Spleen (tissue), 7 donors: ENCODE measurements at regions not wholly inside any gene's neighbourhood (a gene's known extent, or its start where the extent isn't known, plus 50 kb on each side); places are given as distances from the start of the nearest gene placed in this dataset.

Source experiments
- CTCF ChIP-seq, 11 experiments: fragments of 200-600 bp in 7 of 11; fragments of 450-650 bp in 4 of 11; sonication (generic) in 4 of 11; IDR thresholded peaks in 8 of 11; conservative IDR thresholded peaks in 3 of 11; 1 replicate in 7 of 11; 2 replicates in 4 of 11; pipeline versions ENCODE4 v1.4.0 to v1.8.0; 2016 to 2021; ENCODE audit warnings: antibody characterized with exemption in 11 of 11, inconsistent platforms in 4 of 11, mild to moderate bottlenecking in 1 of 11
- POLR2AphosphoS5 ChIP-seq, 3 donors: sonication (generic); formaldehyde crosslinking; IDR thresholded peaks; one replicate each; pipeline ENCODE4 v1.5.1; 2017; ENCODE audit warnings: antibody characterized with exemption in 3 of 3
- donor health status: DM: no; HTN: no; CAD: no; lungs with moderate emphysema.
- donor health status: DM: no; HTN: no; CAD: no.
- donor health status: DM: no; HTN: no; CAD: no.

GRCh38 chr6:132020138-132020581 lies 69.0 kb upstream of the CCN2 start:
- no peak for TF ChIP-seq CTCF (IDR thresholded peaks at IDR 0.05 in 8 of 11, conservative IDR thresholded peaks at IDR 0.05 in 3 of 11)
- no peak for TF ChIP-seq POLR2AphosphoS5 (IDR thresholded peaks at IDR 0.05)
